ENCODE measurements at regions not wholly inside any gene's neighbourhood (a gene's known extent, or its start where the extent isn't known, plus 50 kb on each side); places are given as distances from the start of the nearest gene placed in this dataset.

GRCh38 chr4:100284129-100284880 lies 94.0 kb upstream of the DDIT4L start:
- no peaks in the 10 kb centered on the region for H3K36me3 ChIP-seq (ENCODE audit: control insufficient read depth in 1 of 2, insufficient read depth in 2 of 2, low read depth in 1 of 2, low read length in 2 of 2)
- H3K14ac ChIP-seq (ENCODE audit: low read length in 2 of 2), result no peak overlapping the region
- H3K4me2 ChIP-seq (ENCODE audit: low read length, poor library complexity, severe bottlenecking), result no peak overlapping the region
- no peak overlapping the region for H4K91ac ChIP-seq (ENCODE audit: low read length)
- H2BK120ac ChIP-seq (ENCODE audit: low read depth, low read length), result no peak overlapping the region
- no peak overlapping the region for H2AFZ ChIP-seq (ENCODE audit: low read depth, low read length)
- no peaks in the 10 kb centered on the region for H3K4me1 ChIP-seq (ENCODE audit: control insufficient read depth, insufficient read depth, low read depth, low read length)
- no peak overlapping the region for H3K9ac ChIP-seq (ENCODE audit: low read length)
- H2BK15ac ChIP-seq (ENCODE audit: low read depth, poor library complexity, severe bottlenecking), result no peak overlapping the region
- H3K4ac ChIP-seq (ENCODE audit: low read depth in 1 of 2, low read length in 2 of 2), result no peak overlapping the region
- no peak for DNase-seq
- H2BK12ac ChIP-seq (ENCODE audit: low read length in 2 of 2), result no peak overlapping the region
- no peak overlapping the region for H4K8ac ChIP-seq (ENCODE audit: low read length)
- H3K4me3 ChIP-seq (ENCODE audit: insufficient read depth in 1 of 2, low read depth in 1 of 2, low read length in 2 of 2), result no peak overlapping the region
- H3K9me3 ChIP-seq (ENCODE audit: control insufficient read depth, low read length), result no peaks in the 10 kb centered on the region
- 65% methylated on average over 10 of the region's 10 CpGs for WGBS
- H3K27me3 ChIP-seq (ENCODE audit: control insufficient read depth in 1 of 2, insufficient read depth in 1 of 2, low read length in 2 of 2), result no peaks in the 10 kb centered on the region
- H2BK5ac ChIP-seq (ENCODE audit: low read depth, low read length, poor library complexity, severe bottlenecking), result no peak overlapping the region
- no peak overlapping the region for H3K27ac ChIP-seq (ENCODE audit: low read length, poor library complexity, severe bottlenecking)
- no peaks in the 10 kb centered on the region for H3K79me1 ChIP-seq (replicated peaks; ENCODE audit: low read length, poor library complexity, severe bottlenecking)
- H3K23ac ChIP-seq (ENCODE audit: low read length in 2 of 2), result no peak overlapping the region
- no peak overlapping the region for H3K18ac ChIP-seq (ENCODE audit: low read depth in 1 of 2, low read length in 2 of 2)
- H2AK5ac ChIP-seq (ENCODE audit: low read length, severe bottlenecking), result no peak overlapping the region

GRCh38 chr4:100280807-100281206 lies 90.5 kb upstream of the DDIT4L start:
- H3K27me3 ChIP-seq (ENCODE audit: control insufficient read depth in 1 of 2, insufficient read depth in 1 of 2, low read length in 2 of 2), result no peaks in the 10 kb centered on the region
- H3K79me1 ChIP-seq (replicated peaks; ENCODE audit: low read length, poor library complexity, severe bottlenecking), result no peaks in the 10 kb centered on the region
- WGBS, result no CpG with 5 or more reads among the region's 2 CpGs
- no peak overlapping the region for H2BK120ac ChIP-seq (ENCODE audit: low read depth, low read length)
- H4K8ac ChIP-seq (ENCODE audit: low read length), result no peak overlapping the region
- H3K4ac ChIP-seq (ENCODE audit: low read depth in 1 of 2, low read length in 2 of 2), result no peak overlapping the region
- no peak overlapping the region for H2BK12ac ChIP-seq (ENCODE audit: low read length in 2 of 2)
- no peak overlapping the region for H2BK5ac ChIP-seq (ENCODE audit: low read depth, low read length, poor library complexity, severe bottlenecking)
- no peak overlapping the region for H2AK5ac ChIP-seq (ENCODE audit: low read length, severe bottlenecking)
- no peak overlapping the region for H2AFZ ChIP-seq (ENCODE audit: low read depth, low read length)
- no peak overlapping the region for H2BK15ac ChIP-seq (ENCODE audit: low read depth, poor library complexity, severe bottlenecking)
- H3K9ac ChIP-seq (ENCODE audit: low read length), result no peak overlapping the region
- no peak overlapping the region for H4K91ac ChIP-seq (ENCODE audit: low read length)
- no peak overlapping the region for H3K23ac ChIP-seq (ENCODE audit: low read length in 2 of 2)
- no peaks in the 10 kb centered on the region for H3K36me3 ChIP-seq (ENCODE audit: control insufficient read depth in 1 of 2, insufficient read depth in 2 of 2, low read depth in 1 of 2, low read length in 2 of 2)
- H3K4me3 ChIP-seq (ENCODE audit: insufficient read depth in 1 of 2, low read depth in 1 of 2, low read length in 2 of 2), result no peak overlapping the region
- H3K18ac ChIP-seq (ENCODE audit: low read depth in 1 of 2, low read length in 2 of 2), result no peak overlapping the region
- no peaks in the 10 kb centered on the region for H3K9me3 ChIP-seq (ENCODE audit: control insufficient read depth, low read length)
- H3K4me2 ChIP-seq (ENCODE audit: low read length, poor library complexity, severe bottlenecking), result no peak overlapping the region
- no peak overlapping the region for H3K14ac ChIP-seq (ENCODE audit: low read length in 2 of 2)
- no peaks in the 10 kb centered on the region for H3K4me1 ChIP-seq (ENCODE audit: control insufficient read depth, insufficient read depth, low read depth, low read length)
- H3K27ac ChIP-seq (ENCODE audit: low read length, poor library complexity, severe bottlenecking), result no peak overlapping the region
- no peak for DNase-seq

- no peak overlapping the region for H4K8ac ChIP-seq (ENCODE audit: low read length)
- H3K14ac ChIP-seq (ENCODE audit: low read length in 2 of 2), result no peak overlapping the region
- H3K27ac ChIP-seq (ENCODE audit: low read length, poor library complexity, severe bottlenecking), result no peak overlapping the region
- H3K27me3 ChIP-seq (ENCODE audit: control insufficient read depth in 1 of 2, insufficient read depth in 1 of 2, low read length in 2 of 2), result no peaks in the 10 kb centered on the region
- H3K4me3 ChIP-seq (ENCODE audit: insufficient read depth in 1 of 2, low read depth in 1 of 2, low read length in 2 of 2), result no peak overlapping the region
- no peak overlapping the region for H3K18ac ChIP-seq (ENCODE audit: low read depth in 1 of 2, low read length in 2 of 2)
- no peak overlapping the region for H2AFZ ChIP-seq (ENCODE audit: low read depth, low read length)
- H2BK15ac ChIP-seq (ENCODE audit: low read depth, poor library complexity, severe bottlenecking), result no peak overlapping the region
- no peak overlapping the region for H2BK120ac ChIP-seq (ENCODE audit: low read depth, low read length)
- H3K9ac ChIP-seq (ENCODE audit: low read length), result no peak overlapping the region
- H4K91ac ChIP-seq (ENCODE audit: low read length), result no peak overlapping the region
- no peak overlapping the region for H3K23ac ChIP-seq (ENCODE audit: low read length in 2 of 2)
- H3K36me3 ChIP-seq (ENCODE audit: control insufficient read depth in 1 of 2, insufficient read depth in 2 of 2, low read depth in 1 of 2, low read length in 2 of 2), result no peaks in the 10 kb centered on the region
- H3K79me1 ChIP-seq (replicated peaks; ENCODE audit: low read length, poor library complexity, severe bottlenecking), result no peaks in the 10 kb centered on the region
- H2BK5ac ChIP-seq (ENCODE audit: low read depth, low read length, poor library complexity, severe bottlenecking), result no peak overlapping the region
- H3K4me2 ChIP-seq (ENCODE audit: low read length, poor library complexity, severe bottlenecking), result no peak overlapping the region
- H3K4ac ChIP-seq (ENCODE audit: low read depth in 1 of 2, low read length in 2 of 2), result no peak overlapping the region
- H2AK5ac ChIP-seq (ENCODE audit: low read length, severe bottlenecking), result no peak overlapping the region
- no peaks in the 10 kb centered on the region for H3K4me1 ChIP-seq (ENCODE audit: control insufficient read depth, insufficient read depth, low read depth, low read length)
- H3K9me3 ChIP-seq (ENCODE audit: control insufficient read depth, low read length), result no peaks in the 10 kb centered on the region
- DNase-seq, result no peak
- no peak overlapping the region for H2BK12ac ChIP-seq (ENCODE audit: low read length in 2 of 2)
- 100% methylated on average over 2 of the region's 3 CpGs for WGBS
Measured at GRCh38 chr4:100278567-100278966, 88.3 kb upstream of the DDIT4L start.

- Histone ChIP-seq H4K8ac (ENCODE audit: low read length) (no peak overlapping the region), H3K27ac (ENCODE audit: low read length, poor library complexity, severe bottlenecking) (no peak overlapping the region), H2BK15ac (ENCODE audit: low read depth, poor library complexity, severe bottlenecking) (no peak overlapping the region), H3K18ac (ENCODE audit: low read depth in 1 of 2, low read length in 2 of 2) (no peak overlapping the region), H3K4me1 (ENCODE audit: control insufficient read depth, insufficient read depth, low read depth, low read length) (no peaks in the 10 kb centered on the region), H3K14ac (ENCODE audit: low read length in 2 of 2) (no peak overlapping the region), H3K9me3 (ENCODE audit: control insufficient read depth, low read length) (peaks cover 11% of the 10 kb centered on the region), H3K4ac (ENCODE audit: low read depth in 1 of 2, low read length in 2 of 2) (no peak overlapping the region), H3K36me3 (ENCODE audit: control insufficient read depth in 1 of 2, insufficient read depth in 2 of 2, low read depth in 1 of 2, low read length in 2 of 2) (no peaks in the 10 kb centered on the region), H2BK12ac (ENCODE audit: low read length in 2 of 2) (no peak overlapping the region), H2AK5ac (ENCODE audit: low read length, severe bottlenecking) (no peak overlapping the region), H3K27me3 (ENCODE audit: control insufficient read depth in 1 of 2, insufficient read depth in 1 of 2, low read length in 2 of 2) (no peaks in the 10 kb centered on the region), H3K4me2 (ENCODE audit: low read length, poor library complexity, severe bottlenecking) (no peak overlapping the region), H3K4me3 (ENCODE audit: insufficient read depth in 1 of 2, low read depth in 1 of 2, low read length in 2 of 2) (no peak overlapping the region), H3K23ac (ENCODE audit: low read length in 2 of 2) (no peak overlapping the region), H4K91ac (ENCODE audit: low read length) (no peak overlapping the region), H3K9ac (ENCODE audit: low read length) (no peak overlapping the region), H3K79me1 (replicated peaks; ENCODE audit: low read length, poor library complexity, severe bottlenecking) (no peaks in the 10 kb centered on the region), H2BK120ac (ENCODE audit: low read depth, low read length) (no peak overlapping the region), H2AFZ (ENCODE audit: low read depth, low read length) (no peak overlapping the region), H2BK5ac (ENCODE audit: low read depth, low read length, poor library complexity, severe bottlenecking) (no peak overlapping the region)
- 74% methylated on average over 2 of the region's 2 CpGs for WGBS
- no peak for DNase-seq
Measured at GRCh38 chr4:100269446-100269845, 79.2 kb upstream of the DDIT4L start.
